Bronchial epithelial cell (primary cell): ENCODE measurements at regions not wholly inside any gene's neighbourhood (a gene's known extent, or its start where the extent isn't known, plus 50 kb on each side); places are given as distances from the start of the nearest gene placed in this dataset.
"Not testable (repeated sequence)": the region's sequence is repeated elsewhere in the genome, so short reads cannot be mapped to it uniquely, and the experiment has no call there.

ENCODE experiments used
- DNase-seq: peaks from one replicate; pipeline ENCODE4 v3.0.0-alpha.2; 2010; ENCODE audit warnings: low read depth
- FAIRE-seq: peaks from 2 replicates; lab custom pipeline; 2011; peaks lifted over from hg19 to GRCh38; lab: Jason Lieb, UNC
- H3K27me3 ChIP-seq: 2 replicates; pipeline ENCODE4 v1.5.1; 2011; ENCODE audit warnings: low read length; ENCODE audit not compliant: control insufficient read depth, insufficient read depth
- H3K36me3 ChIP-seq: 2 replicates; pipeline ENCODE4 v1.5.1; 2011; ENCODE audit warnings: low read length; ENCODE audit not compliant: control insufficient read depth, insufficient read depth
- H3K4me3 ChIP-seq: 2 replicates; pipeline ENCODE4 v1.5.1; 2011; ENCODE audit warnings: mild to moderate bottlenecking, low read depth, low read length, control low read depth
- CTCF ChIP-seq: IDR thresholded peaks from 2 replicates; pipeline ENCODE4 v1.5.1; 2011; ENCODE audit warnings: mild to moderate bottlenecking, moderate library complexity, low read length, control low read depth, inconsistent platforms; ENCODE audit not compliant: insufficient read depth, severe bottlenecking

DNA sequence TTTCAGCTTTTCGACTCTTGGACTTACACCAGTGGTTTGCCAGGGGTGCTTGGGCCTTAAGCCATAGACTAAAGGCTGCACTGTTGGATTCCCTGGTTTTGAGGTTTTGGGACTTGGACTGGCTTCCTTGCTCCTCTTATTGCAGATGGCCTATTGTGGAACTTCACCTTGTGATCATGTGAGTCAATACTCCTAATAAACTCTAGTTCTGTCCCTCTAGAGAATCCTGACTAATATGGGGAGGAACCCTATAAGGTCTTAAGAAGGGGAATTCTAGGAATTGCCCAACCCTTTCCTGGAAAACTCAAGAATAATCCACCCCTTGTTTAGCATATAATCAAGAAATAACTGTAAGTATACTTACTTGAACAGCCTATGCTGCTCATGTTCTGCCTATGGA lies 491.8 kb downstream of the TMEM135 start:
- peak; percentile 16 for DNase-seq
- H3K27me3 ChIP-seq, result no peaks in the 10 kb centered on the region
- no peaks in the 10 kb centered on the region for H3K36me3 ChIP-seq
- H3K4me3 ChIP-seq, result no peak overlapping the region
- TF ChIP-seq CTCF, result no peak
- FAIRE-seq, result no peak

DNA sequence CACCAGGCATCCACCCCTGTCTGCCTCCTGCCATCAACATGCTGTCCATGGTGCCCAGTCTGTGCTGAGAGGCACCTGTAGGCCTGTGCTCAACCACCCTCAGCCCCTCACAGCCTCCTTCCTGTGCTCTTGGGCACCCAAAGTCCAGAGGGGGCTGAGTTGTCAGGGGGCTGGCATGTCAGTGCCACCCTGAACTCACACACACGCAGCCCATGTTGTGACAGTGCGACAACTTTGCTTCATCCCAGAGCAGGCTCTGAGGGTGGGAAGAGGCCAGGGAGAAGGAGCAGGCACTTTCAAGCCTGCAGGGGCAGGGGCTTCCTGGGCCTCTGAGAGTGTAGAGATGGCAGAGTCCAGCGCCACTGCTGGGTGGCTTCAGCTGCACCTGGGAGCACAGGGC lies 491.0 kb downstream of the TMEM135 start:
- no peak for TF ChIP-seq CTCF
- H3K4me3 ChIP-seq, result no peak overlapping the region
- FAIRE-seq (no peak), DNase-seq (no peak)
- no peaks in the 10 kb centered on the region for H3K27me3 ChIP-seq
- no peaks in the 10 kb centered on the region for H3K36me3 ChIP-seq

DNA sequence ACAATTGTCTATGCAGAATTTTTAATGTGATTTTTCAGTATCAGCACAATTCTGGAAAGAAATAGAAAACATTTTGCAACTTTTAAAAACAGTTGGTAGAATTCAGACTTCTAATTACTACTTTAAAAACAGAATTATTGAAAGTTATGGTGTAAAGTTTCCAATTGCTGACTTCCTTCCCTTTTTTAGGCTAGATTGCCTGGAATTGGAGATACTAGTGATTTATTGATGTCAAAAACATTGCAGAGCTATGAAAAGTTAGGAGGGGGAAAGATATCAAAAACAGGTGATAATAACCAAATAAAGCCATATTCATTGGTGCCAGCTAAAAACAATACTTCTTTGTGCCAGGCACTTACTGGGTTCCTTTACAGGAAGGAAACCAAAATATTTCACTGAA lies 485.5 kb downstream of the TMEM135 start:
- Histone ChIP-seq H3K36me3 (no peaks in the 10 kb centered on the region), H3K27me3 (no peaks in the 10 kb centered on the region), H3K4me3 (no peak overlapping the region)
- no peak for TF ChIP-seq CTCF
- no peak for FAIRE-seq
- DNase-seq, result no peak

DNA sequence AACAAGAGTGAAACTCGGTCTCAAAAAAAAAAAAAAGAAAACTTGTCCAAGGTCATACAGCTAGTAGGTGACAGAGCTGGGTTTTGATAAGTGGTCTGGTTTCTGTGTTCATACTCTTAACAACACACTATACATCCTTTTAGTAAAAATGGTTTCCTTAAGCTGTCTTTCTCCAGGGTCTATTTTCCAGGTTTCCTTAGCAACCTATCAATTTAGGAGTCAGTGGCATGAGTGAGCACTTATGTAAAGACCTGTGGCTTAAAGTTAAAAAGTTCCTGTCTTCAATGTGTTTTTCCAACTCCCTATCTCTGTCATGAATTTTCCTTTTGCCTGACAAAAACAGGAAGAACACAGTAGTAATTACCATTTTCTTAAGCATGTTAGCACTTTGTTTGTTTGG lies 480.5 kb downstream of the TMEM135 start:
- no peak for FAIRE-seq
- no peak for DNase-seq
- no peak overlapping the region for H3K4me3 ChIP-seq
- no peaks in the 10 kb centered on the region for H3K27me3 ChIP-seq
- H3K36me3 ChIP-seq, result no peaks in the 10 kb centered on the region
- no peak for TF ChIP-seq CTCF

- no peak overlapping the region for H3K4me3 ChIP-seq
Observed at GRCh38 chr11:87517351-87517750, 479.6 kb downstream of the TMEM135 start.

DNA sequence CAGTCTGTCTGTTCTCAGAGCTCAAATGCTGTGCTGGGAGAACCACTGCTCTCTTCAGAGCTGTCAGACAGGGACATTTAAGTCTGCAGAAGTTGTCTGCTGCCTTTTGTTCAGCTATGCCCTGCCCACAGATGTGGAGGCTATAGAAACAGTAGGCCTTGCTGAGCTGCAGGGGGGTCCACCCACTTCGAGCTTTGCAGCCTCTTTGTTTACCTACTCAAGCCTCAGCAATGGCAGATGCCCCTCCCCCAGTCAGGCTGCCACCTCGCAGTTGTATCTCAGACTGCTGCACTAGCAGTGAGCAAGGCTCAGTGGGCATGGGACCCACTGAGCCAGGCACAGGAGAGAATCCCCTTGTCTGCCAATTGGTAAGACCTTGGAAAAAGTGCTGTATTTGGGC lies 470.0 kb downstream of the TMEM135 start:
- DNase-seq, FAIRE-seq, H3K27me3 ChIP-seq, H3K4me3 ChIP-seq, H3K36me3 ChIP-seq: not testable (repeated sequence)

More at GRCh38 chr11:87517351-87517750, 479.6 kb downstream of the TMEM135 start:
- no peak for DNase-seq
- Histone ChIP-seq H3K36me3 (no peaks in the 10 kb centered on the region), H3K27me3 (no peaks in the 10 kb centered on the region)
- no peak for FAIRE-seq
- no peak for TF ChIP-seq CTCF

DNA sequence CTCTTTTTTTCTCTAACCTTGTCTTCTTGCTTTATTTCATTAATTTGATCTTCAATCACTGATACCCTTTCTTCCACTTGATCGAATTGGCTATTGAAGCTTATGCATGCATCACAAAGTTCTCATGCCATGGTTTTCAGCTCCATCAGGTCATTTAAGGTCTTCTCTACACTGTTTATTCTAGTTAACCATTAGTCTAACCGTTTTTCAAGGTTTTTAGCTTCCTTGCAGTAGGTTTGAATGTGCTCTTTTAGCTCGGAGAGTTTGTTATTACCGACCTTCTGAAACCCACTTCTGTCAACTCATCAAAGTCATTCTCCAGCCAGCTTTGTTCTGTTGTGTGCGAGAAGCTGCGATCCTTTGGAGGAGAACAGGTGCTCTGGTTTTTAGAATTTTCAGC lies 469.2 kb downstream of the TMEM135 start:
- DNase-seq, FAIRE-seq, H3K36me3 ChIP-seq, H3K4me3 ChIP-seq, H3K27me3 ChIP-seq: not testable (repeated sequence)
